OCI-LY3 (cell line): ENCODE measurements at regions not wholly inside any gene's neighbourhood (a gene's known extent, or its start where the extent isn't known, plus 50 kb on each side); places are given as distances from the start of the nearest gene placed in this dataset.

Experiments used
- EZH2phosphoT487 ChIP-seq: fragments of 200-600 bp; shearing (Covaris generic); IDR thresholded peaks from 2 replicates; pipeline ENCODE4 v1.6.1; 2018; ENCODE audit warnings: antibody characterized with exemption, mixed run types, low read depth
- TF ChIP-seq, protein P1 (sequence below): fragments of 200-600, 300-600 bp; sonication (generic); IDR thresholded peaks from 2 replicates; pipeline ENCODE4 v1.5.1; 2014; ENCODE audit warnings: antibody characterized with exemption, low read length, low read depth

DNA sequence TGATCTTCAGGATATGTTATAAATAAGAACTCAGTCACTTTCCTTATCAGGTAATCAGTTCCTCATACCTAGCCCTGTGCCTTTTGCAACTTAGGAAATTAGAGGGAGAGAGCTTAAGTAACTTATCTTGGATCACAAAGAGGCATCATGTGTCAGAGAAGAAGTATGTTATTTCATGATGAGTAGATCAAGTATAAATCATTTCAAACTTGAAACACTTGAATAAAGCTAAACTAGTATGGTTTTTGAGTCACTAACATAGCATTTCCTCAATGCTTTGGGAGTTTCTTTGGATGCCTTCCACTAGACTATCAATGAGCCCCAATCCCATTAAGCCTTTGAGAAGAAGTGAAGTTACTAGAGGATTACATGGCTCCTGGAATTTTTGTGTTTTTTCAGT lies 102.6 kb upstream of the TNFAIP3 start:
- TF ChIP-seq, protein P1, sequence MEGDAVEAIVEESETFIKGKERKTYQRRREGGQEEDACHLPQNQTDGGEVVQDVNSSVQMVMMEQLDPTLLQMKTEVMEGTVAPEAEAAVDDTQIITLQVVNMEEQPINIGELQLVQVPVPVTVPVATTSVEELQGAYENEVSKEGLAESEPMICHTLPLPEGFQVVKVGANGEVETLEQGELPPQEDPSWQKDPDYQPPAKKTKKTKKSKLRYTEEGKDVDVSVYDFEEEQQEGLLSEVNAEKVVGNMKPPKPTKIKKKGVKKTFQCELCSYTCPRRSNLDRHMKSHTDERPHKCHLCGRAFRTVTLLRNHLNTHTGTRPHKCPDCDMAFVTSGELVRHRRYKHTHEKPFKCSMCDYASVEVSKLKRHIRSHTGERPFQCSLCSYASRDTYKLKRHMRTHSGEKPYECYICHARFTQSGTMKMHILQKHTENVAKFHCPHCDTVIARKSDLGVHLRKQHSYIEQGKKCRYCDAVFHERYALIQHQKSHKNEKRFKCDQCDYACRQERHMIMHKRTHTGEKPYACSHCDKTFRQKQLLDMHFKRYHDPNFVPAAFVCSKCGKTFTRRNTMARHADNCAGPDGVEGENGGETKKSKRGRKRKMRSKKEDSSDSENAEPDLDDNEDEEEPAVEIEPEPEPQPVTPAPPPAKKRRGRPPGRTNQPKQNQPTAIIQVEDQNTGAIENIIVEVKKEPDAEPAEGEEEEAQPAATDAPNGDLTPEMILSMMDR, result no peak
- no peak for TF ChIP-seq EZH2phosphoT487
